ENCODE measurements at regions not wholly inside any gene's neighbourhood (a gene's known extent, or its start where the extent isn't known, plus 50 kb on each side); places are given as distances from the start of the nearest gene placed in this dataset.

DNA sequence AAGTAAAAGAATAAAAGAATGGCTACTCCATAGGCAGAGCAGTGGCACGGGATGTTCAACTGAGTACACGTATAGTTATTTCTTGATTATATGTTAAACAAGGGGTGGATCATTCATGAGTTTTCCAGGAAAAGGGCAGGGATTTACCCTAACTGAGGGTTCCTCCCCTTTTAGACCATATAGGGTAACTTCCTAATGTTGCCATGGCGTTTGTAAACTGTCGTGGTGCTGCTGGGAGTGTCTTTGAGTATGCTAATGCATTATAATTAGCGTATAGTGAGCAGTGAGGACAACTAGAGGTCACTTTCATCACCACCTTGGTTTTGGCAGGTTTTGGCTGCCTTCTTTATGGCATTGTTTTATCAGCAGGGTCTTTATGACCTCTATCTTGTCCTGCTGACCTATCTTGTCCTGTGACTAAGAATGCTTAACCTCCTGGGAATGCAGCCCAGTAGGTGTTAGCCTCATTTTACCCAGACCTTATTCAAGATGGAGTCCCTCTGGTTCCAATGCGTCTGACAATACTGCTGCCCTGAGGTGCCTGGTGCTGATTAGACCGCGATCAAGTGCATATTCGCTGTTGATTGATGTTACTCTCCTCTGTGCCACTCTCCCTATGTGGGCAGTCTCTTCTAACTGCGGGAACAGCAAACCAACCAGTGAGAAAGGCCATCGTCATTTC lies 67.6 kb upstream of the AMN1 start:
- TF ChIP-seq, protein P1, sequence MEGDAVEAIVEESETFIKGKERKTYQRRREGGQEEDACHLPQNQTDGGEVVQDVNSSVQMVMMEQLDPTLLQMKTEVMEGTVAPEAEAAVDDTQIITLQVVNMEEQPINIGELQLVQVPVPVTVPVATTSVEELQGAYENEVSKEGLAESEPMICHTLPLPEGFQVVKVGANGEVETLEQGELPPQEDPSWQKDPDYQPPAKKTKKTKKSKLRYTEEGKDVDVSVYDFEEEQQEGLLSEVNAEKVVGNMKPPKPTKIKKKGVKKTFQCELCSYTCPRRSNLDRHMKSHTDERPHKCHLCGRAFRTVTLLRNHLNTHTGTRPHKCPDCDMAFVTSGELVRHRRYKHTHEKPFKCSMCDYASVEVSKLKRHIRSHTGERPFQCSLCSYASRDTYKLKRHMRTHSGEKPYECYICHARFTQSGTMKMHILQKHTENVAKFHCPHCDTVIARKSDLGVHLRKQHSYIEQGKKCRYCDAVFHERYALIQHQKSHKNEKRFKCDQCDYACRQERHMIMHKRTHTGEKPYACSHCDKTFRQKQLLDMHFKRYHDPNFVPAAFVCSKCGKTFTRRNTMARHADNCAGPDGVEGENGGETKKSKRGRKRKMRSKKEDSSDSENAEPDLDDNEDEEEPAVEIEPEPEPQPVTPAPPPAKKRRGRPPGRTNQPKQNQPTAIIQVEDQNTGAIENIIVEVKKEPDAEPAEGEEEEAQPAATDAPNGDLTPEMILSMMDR (IDR thresholded peaks at IDR 0.05) = no peak
- no peak for TF ChIP-seq POLR2A (IDR thresholded peaks at IDR 0.05)

Measured in prostate gland (tissue), 2 donors.